Suprapubic skin (tissue), 4 donors: ENCODE measurements at regions not wholly inside any gene's neighbourhood (a gene's known extent, or its start where the extent isn't known, plus 50 kb on each side); places are given as distances from the start of the nearest gene placed in this dataset.

Experiments
- DNase-seq, 2 donors: peaks; one replicate each; pipeline ENCODE4 v3.0.0-alpha.2; 2019; ENCODE audit warnings: low spot score in 2 of 2
- H3K27ac ChIP-seq: fragments of 200-600 bp; sonication (generic); one replicate; pipeline ENCODE4 v1.5.1; 2019
- H3K27me3 ChIP-seq: fragments of 200-600 bp; sonication (generic); one replicate; pipeline ENCODE4 v1.5.1; 2019
- H3K36me3 ChIP-seq: fragments of 200-600 bp; sonication (generic); one replicate; pipeline ENCODE4 v1.5.1; 2019
- H3K4me1 ChIP-seq: fragments of 200-600 bp; sonication (generic); one replicate; pipeline ENCODE4 v1.5.1; 2019
- H3K4me3 ChIP-seq: fragments of 200-600 bp; sonication (generic); one replicate; pipeline ENCODE4 v1.5.1; 2019; ENCODE audit warnings: mild to moderate bottlenecking
- H3K9me3 ChIP-seq: fragments of 200-600 bp; sonication (generic); one replicate; pipeline ENCODE4 v1.5.1; 2019
- EP300 ChIP-seq: sonication (generic); formaldehyde crosslinking; IDR thresholded peaks from one replicate; pipeline ENCODE4 v1.6.1; 2017; ENCODE audit warnings: antibody characterized with exemption
- POLR2A ChIP-seq, 2 donors: fragments of 450-650 bp; IDR thresholded peaks; one replicate each; pipeline ENCODE4 v1.6.1; 2017; ENCODE audit warnings: antibody characterized with exemption in 2 of 2, mild to moderate bottlenecking in 2 of 2, moderate library complexity in 2 of 2
- POLR2AphosphoS5 ChIP-seq, 3 donors: sonication (generic); formaldehyde crosslinking; IDR thresholded peaks; one replicate each; pipeline ENCODE4 v1.6.1; 2017; ENCODE audit warnings: antibody characterized with exemption in 3 of 3
- WGBS: methylation state at CpG from one replicate; pipeline ENCODE4 v1.1.5; 2018; 5-methylcytosine and 5-hydroxymethylcytosine counted together
- TF ChIP-seq, protein P1 (sequence below), 2 donors: fragments of 200-600 bp in 1 of 2; fragments of 450-650 bp in 1 of 2; sonication (generic) in 1 of 2; IDR thresholded peaks; one replicate each; pipeline ENCODE4 v1.5.1; 2016 to 2019; ENCODE audit warnings: antibody characterized with exemption in 2 of 2, mild to moderate bottlenecking in 1 of 2, moderate library complexity in 1 of 2

DNA sequence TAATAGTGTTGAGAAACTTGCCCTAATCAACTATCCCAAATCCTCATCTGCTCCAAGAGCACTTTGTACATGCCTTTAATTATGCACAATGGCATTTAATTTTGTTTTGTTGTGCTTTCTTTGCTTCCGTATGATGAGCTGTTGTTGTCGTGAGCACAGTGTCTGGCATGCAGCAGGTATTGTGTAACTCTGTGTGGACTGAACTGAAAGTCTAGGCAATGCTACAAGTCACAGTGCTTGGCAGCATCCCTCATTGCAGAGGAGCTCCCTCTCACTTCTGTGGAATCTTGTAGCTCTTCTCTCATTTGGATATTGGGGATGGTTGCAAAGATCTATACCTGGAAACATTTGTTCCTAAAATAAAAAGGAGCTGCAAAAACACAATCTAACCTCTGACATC lies 502.2 kb upstream of the CA10 start:
- no peak for TF ChIP-seq POLR2A (IDR thresholded peaks at IDR 0.05)
- TF ChIP-seq, protein P1, sequence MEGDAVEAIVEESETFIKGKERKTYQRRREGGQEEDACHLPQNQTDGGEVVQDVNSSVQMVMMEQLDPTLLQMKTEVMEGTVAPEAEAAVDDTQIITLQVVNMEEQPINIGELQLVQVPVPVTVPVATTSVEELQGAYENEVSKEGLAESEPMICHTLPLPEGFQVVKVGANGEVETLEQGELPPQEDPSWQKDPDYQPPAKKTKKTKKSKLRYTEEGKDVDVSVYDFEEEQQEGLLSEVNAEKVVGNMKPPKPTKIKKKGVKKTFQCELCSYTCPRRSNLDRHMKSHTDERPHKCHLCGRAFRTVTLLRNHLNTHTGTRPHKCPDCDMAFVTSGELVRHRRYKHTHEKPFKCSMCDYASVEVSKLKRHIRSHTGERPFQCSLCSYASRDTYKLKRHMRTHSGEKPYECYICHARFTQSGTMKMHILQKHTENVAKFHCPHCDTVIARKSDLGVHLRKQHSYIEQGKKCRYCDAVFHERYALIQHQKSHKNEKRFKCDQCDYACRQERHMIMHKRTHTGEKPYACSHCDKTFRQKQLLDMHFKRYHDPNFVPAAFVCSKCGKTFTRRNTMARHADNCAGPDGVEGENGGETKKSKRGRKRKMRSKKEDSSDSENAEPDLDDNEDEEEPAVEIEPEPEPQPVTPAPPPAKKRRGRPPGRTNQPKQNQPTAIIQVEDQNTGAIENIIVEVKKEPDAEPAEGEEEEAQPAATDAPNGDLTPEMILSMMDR (IDR thresholded peaks at IDR 0.05), result no peak
- no peak for TF ChIP-seq POLR2AphosphoS5 (IDR thresholded peaks at IDR 0.05)
- no peak for DNase-seq
- Histone ChIP-seq H3K9me3 (no peaks in the 10 kb centered on the region), H3K27ac (no peak overlapping the region), H3K4me1 (no peaks in the 10 kb centered on the region), H3K27me3 (no peaks in the 10 kb centered on the region), H3K4me3 (no peak overlapping the region), H3K36me3 (no peaks in the 10 kb centered on the region)
- 27% methylated on average over 2 of the region's 2 CpGs for WGBS

DNA sequence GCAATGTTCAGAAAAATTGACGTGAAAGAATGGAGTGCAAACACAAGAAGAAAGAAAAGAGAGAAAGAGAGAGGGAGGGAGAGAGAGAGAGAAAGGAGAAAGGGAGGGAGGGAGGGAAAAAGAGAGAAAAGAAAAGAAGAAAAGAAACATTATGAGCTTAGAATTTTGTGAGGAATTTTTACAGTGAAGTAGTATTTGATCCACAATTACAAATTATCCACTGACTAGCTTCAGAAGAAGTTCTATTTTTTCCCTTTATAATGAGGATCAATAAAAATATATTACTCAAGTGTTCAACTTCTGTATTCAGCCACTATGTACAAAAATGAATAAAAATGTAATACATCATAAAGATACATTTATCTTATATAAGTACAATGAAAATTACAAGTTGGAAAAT lies 494.5 kb upstream of the CA10 start:
- DNase-seq, result no peak
- H3K27me3 ChIP-seq, result no peaks in the 10 kb centered on the region
- 77% methylated on average over 1 of the region's 1 CpG for WGBS
- H3K4me1 ChIP-seq, result no peaks in the 10 kb centered on the region
- no peaks in the 10 kb centered on the region for H3K36me3 ChIP-seq
- H3K4me3 ChIP-seq, result no peak overlapping the region
- H3K9me3 ChIP-seq, result no peaks in the 10 kb centered on the region
- H3K27ac ChIP-seq, result no peak overlapping the region
- TF ChIP-seq POLR2AphosphoS5 (IDR thresholded peaks at IDR 0.05), result no peak
- TF ChIP-seq EP300, result no peak
- TF ChIP-seq, protein P1 (IDR thresholded peaks at IDR 0.05), result no peak
- TF ChIP-seq POLR2A (IDR thresholded peaks at IDR 0.05), result no peak

DNA sequence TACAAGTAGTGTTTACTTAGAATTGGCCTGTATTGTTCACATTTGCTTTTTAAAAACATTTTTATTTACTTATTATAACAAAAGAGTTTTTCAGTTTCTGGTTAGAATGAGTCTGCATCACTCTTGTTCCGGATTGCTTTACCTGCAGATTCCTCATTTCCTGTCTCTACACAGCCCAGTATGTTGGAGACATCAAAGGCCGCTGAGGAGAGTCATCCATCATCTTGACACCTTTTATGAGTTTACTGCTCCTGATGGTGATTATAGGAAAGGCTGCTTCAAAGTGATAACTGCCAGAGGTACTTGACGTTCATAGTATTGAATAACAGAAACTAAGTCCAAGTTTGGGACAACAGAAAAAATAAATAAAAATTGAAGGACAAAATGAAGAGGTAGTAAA lies 490.5 kb upstream of the CA10 start:
- TF ChIP-seq POLR2A (IDR thresholded peaks at IDR 0.05), result no peak
- TF ChIP-seq EP300, result no peak
- TF ChIP-seq POLR2AphosphoS5 (IDR thresholded peaks at IDR 0.05), result no peak
- TF ChIP-seq, protein P1 (IDR thresholded peaks at IDR 0.05), result no peak
- 12% methylated on average over 3 of the region's 3 CpGs for WGBS
- no peak for DNase-seq
- Histone ChIP-seq H3K9me3 (no peaks in the 10 kb centered on the region), H3K4me3 (no peak overlapping the region), H3K4me1 (no peaks in the 10 kb centered on the region), H3K27me3 (no peaks in the 10 kb centered on the region), H3K36me3 (no peaks in the 10 kb centered on the region), H3K27ac (no peak overlapping the region)

DNA sequence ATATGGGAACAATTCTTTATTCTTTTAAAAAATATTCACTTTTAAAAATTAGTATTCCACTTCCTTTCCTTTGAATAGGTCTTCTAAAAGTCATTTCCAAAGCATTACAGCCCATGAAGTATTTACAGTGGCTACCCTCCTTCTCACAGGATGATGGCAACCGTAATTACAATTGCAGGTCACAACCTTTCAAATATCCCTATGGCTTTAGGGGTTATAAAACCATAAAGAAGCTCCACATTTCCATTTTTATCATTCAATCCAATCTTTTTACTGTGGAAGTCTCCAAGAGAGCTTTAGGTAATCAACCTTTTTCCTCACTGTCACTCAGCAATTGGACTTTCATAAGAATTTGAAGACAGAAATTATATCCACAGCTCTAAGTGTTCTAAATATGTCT lies 488.9 kb upstream of the CA10 start:
- TF ChIP-seq, protein P1 (IDR thresholded peaks at IDR 0.05), result no peak
- TF ChIP-seq POLR2A (IDR thresholded peaks at IDR 0.05) (no peak), POLR2AphosphoS5 (IDR thresholded peaks at IDR 0.05) (no peak), EP300 (no peak)
- Histone ChIP-seq H3K36me3 (no peaks in the 10 kb centered on the region), H3K27ac (no peak overlapping the region), H3K27me3 (no peaks in the 10 kb centered on the region), H3K9me3 (no peaks in the 10 kb centered on the region), H3K4me3 (no peak overlapping the region), H3K4me1 (no peaks in the 10 kb centered on the region)
- DNase-seq, result no peak
- 69% methylated on average over 1 of the region's 1 CpG for WGBS

DNA sequence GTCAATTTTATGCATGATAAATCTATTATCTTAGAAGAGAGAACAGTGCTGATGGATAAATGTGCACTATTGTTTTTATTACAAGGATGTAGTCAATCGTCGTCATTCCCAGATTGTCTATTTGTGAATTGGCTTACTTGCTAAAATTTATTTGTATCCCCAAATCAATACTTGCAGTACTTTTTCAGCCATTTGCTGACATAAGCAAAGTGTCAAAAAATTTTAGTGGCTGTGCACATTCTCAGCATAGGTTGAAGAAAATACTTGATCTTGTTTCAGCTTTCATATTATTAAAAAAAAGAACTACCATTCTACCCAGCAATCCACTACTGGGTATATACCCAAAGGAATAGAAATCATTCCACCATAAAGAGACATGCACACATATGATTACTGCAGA lies 477.9 kb upstream of the CA10 start:
- no peaks in the 10 kb centered on the region for H3K27me3 ChIP-seq
- no peak for DNase-seq

More for the DNA sequence above, 477.9 kb upstream of the CA10 start:
- Histone ChIP-seq H3K4me1 (no peaks in the 10 kb centered on the region), H3K9me3 (no peaks in the 10 kb centered on the region), H3K4me3 (no peak overlapping the region), H3K27ac (no peak overlapping the region), H3K36me3 (no peaks in the 10 kb centered on the region)
- TF ChIP-seq, protein P1 (IDR thresholded peaks at IDR 0.05), result no peak
- no peak for TF ChIP-seq EP300
- TF ChIP-seq POLR2AphosphoS5 (IDR thresholded peaks at IDR 0.05), result no peak
- no peak for TF ChIP-seq POLR2A (IDR thresholded peaks at IDR 0.05)
- 93% methylated on average over 2 of the region's 2 CpGs for WGBS
